Keratinocyte (primary cell): ENCODE measurements at regions not wholly inside any gene's neighbourhood (a gene's known extent, or its start where the extent isn't known, plus 50 kb on each side); places are given as distances from the start of the nearest gene placed in this dataset.

Source experiments
- DNase-seq: peaks from one replicate; pipeline ENCODE4 v3.0.0-alpha.2; 2011; ENCODE audit warnings: low read depth, missing footprints, low spot score
- FAIRE-seq: peaks from 2 replicates; lab custom pipeline; 2011; peaks lifted over from hg19 to GRCh38; lab: Jason Lieb, UNC
- H2AFZ ChIP-seq: 2 replicates; pipeline ENCODE4 v1.6.0; 2012; ENCODE audit warnings: low read length, control low read depth, inconsistent platforms; ENCODE audit not compliant: control insufficient read depth
- H3K27ac ChIP-seq: 2 replicates; pipeline ENCODE4 v1.5.1; 2011; ENCODE audit warnings: low read length; ENCODE audit not compliant: control insufficient read depth, insufficient read depth
- H3K27me3 ChIP-seq: 3 replicates; pipeline ENCODE4 v1.6.0; 2011; ENCODE audit warnings: low read length; ENCODE audit not compliant: control insufficient read depth, insufficient read depth; ENCODE audit errors: extremely low read depth
- H3K36me3 ChIP-seq, 2 experiments: 2 replicates in 1 of 2; 3 replicates in 1 of 2; pipeline ENCODE4 v1.5.1; 2011; ENCODE audit warnings: low read length in 2 of 2, mild to moderate bottlenecking in 1 of 2; ENCODE audit not compliant: control insufficient read depth in 2 of 2, insufficient read depth in 2 of 2; ENCODE audit errors: extremely low read depth in 1 of 2
- H3K4me1 ChIP-seq: 3 replicates; pipeline ENCODE4 v1.5.1; 2011; ENCODE audit warnings: low read length; ENCODE audit not compliant: control insufficient read depth, insufficient read depth; ENCODE audit errors: extremely low read depth
- H3K4me2 ChIP-seq: 3 replicates; pipeline ENCODE4 v1.6.0; 2011; ENCODE audit warnings: low read depth, low read length; ENCODE audit not compliant: control insufficient read depth, insufficient read depth; ENCODE audit errors: extremely low read depth
- H3K4me3 ChIP-seq, 3 experiments: fragments of 200-600 bp in 1 of 3; sonication (generic) in 1 of 3; 2 replicates in 2 of 3; 3 replicates in 1 of 3; pipeline ENCODE4 v1.5.1; 2011 to 2016; ENCODE audit warnings: low read length in 3 of 3, mild to moderate bottlenecking in 3 of 3, control low read depth in 2 of 3, inconsistent platforms in 1 of 3, low read depth in 1 of 3, mixed read lengths in 1 of 3, mixed run types in 1 of 3, moderate library complexity in 1 of 3; ENCODE audit not compliant: control insufficient read depth in 2 of 3, insufficient read depth in 2 of 3; ENCODE audit errors: extremely low read depth in 1 of 3
- H3K79me2 ChIP-seq: 2 replicates; pipeline ENCODE4 v1.6.0; 2012; ENCODE audit warnings: low read length; ENCODE audit not compliant: control insufficient read depth, insufficient read depth
- H3K9ac ChIP-seq: 3 replicates; pipeline ENCODE4 v1.6.0; 2011; ENCODE audit warnings: low read length; ENCODE audit not compliant: control insufficient read depth, insufficient read depth; ENCODE audit errors: extremely low read depth
- H3K9me1 ChIP-seq: 3 replicates; pipeline ENCODE4 v1.6.0; 2011; ENCODE audit warnings: low read length; ENCODE audit not compliant: control insufficient read depth, insufficient read depth; ENCODE audit errors: extremely low read depth
- H3K9me3 ChIP-seq: 2 replicates; pipeline ENCODE4 v1.5.1; 2012; ENCODE audit warnings: low read depth, low read length; ENCODE audit not compliant: control insufficient read depth
- H4K20me1 ChIP-seq: 3 replicates; pipeline ENCODE4 v1.6.0; 2011; ENCODE audit warnings: low read length; ENCODE audit not compliant: control insufficient read depth, insufficient read depth; ENCODE audit errors: extremely low read depth
- CTCF ChIP-seq, 3 experiments: IDR thresholded peaks in 1 of 3; conservative IDR thresholded peaks in 1 of 3; optimal IDR thresholded peaks in 1 of 3; 2 replicates in 2 of 3; 3 replicates in 1 of 3; pipeline versions ENCODE3 to v1.5.1; 2011; ENCODE audit warnings: low read length in 3 of 3, mild to moderate bottlenecking in 3 of 3, moderate library complexity in 2 of 3, control low read depth in 1 of 3, inconsistent platforms in 1 of 3; ENCODE audit not compliant: insufficient read depth in 2 of 3; ENCODE audit errors: extremely low read depth in 1 of 3
- EZH2 ChIP-seq: IDR thresholded peaks from one replicate; pipeline ENCODE4 v1.6.1; 2012; ENCODE audit warnings: inconsistent platforms, mild to moderate bottlenecking, low read length, moderate library complexity
- dilution Hi-C: fragments of 300-500 bp; cut with MboI; formaldehyde crosslinking; loops from one replicate; pipeline ENCODE4 v1.7.0; 2020; ENCODE audit warnings: low sequenced_read_pairs; ENCODE audit not compliant: extremely low pct_ligation_motif_present

- no peaks in the 10 kb centered on the region for H3K9me3 ChIP-seq
- no peak for DNase-seq
- dilution Hi-C loops = no loop called here
- no peaks in the 10 kb centered on the region for H3K36me3 ChIP-seq
- no peaks in the 10 kb centered on the region for H3K9me1 ChIP-seq
- H3K4me2 ChIP-seq = no peak overlapping the region
- H3K79me2 ChIP-seq = no peaks in the 10 kb centered on the region
- no peaks in the 10 kb centered on the region for H4K20me1 ChIP-seq
- no peak for FAIRE-seq
- H3K4me1 ChIP-seq = no peaks in the 10 kb centered on the region
- H2AFZ ChIP-seq = no peak overlapping the region
- H3K9ac ChIP-seq = no peak overlapping the region
- H3K27ac ChIP-seq = no peak overlapping the region
- TF ChIP-seq EZH2 (no peak), CTCF (optimal IDR thresholded peaks at IDR 0.05 in 1 of 3, IDR thresholded peaks at IDR 0.05 in 1 of 3, conservative IDR thresholded peaks at IDR 0.05 in 1 of 3; ENCODE audit: extremely low read depth in 1 of 3, insufficient read depth in 2 of 3, low read length in 3 of 3) (no peak)
- H3K27me3 ChIP-seq = no peaks in the 10 kb centered on the region
- no peak overlapping the region for H3K4me3 ChIP-seq
Observed at GRCh38 chr14:38384741-38385140, 128.8 kb upstream of the CLEC14A start.

DNA sequence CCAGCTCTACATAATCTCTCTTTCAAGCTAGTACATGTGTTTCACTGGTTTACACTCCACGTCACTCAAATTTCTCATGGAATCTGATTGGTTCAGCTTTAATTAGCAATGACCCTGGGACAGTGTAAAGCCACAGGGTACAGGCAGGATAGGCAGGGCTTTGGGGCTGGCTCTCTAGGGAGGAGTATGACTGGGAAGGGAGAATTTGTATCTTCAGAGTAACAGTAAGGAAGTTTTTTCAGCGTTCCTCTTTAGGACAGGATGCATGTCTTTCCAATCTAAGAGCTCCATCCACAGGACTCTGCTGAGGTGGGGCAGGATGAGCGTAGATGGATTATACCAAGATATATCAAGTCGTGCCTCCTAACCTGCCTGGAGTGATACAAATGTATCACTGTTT, 112.0 kb upstream of the CLEC14A start:
- TF ChIP-seq CTCF (optimal IDR thresholded peaks at IDR 0.05 in 1 of 3, IDR thresholded peaks at IDR 0.05 in 1 of 3, conservative IDR thresholded peaks at IDR 0.05 in 1 of 3; ENCODE audit: extremely low read depth in 1 of 3, insufficient read depth in 2 of 3, low read length in 3 of 3) (no peak), EZH2 (no peak)
- no peaks in the 10 kb centered on the region for H3K36me3 ChIP-seq
- H3K9me1 ChIP-seq = no peaks in the 10 kb centered on the region
- no peak for FAIRE-seq
- H3K27me3 ChIP-seq = no peaks in the 10 kb centered on the region
- H3K9me3 ChIP-seq = no peaks in the 10 kb centered on the region
- dilution Hi-C loops = no loop called here
- no peaks in the 10 kb centered on the region for H3K4me1 ChIP-seq
- no peak overlapping the region for H2AFZ ChIP-seq
- no peak overlapping the region for H3K9ac ChIP-seq
- no peak overlapping the region for H3K27ac ChIP-seq
- no peak overlapping the region for H3K4me2 ChIP-seq
- no peaks in the 10 kb centered on the region for H4K20me1 ChIP-seq
- no peak overlapping the region for H3K4me3 ChIP-seq
- no peaks in the 10 kb centered on the region for H3K79me2 ChIP-seq
- no peak for DNase-seq
